GM12872 (cell line): ENCODE measurements at regions not wholly inside any gene's neighbourhood (a gene's known extent, or its start where the extent isn't known, plus 50 kb on each side); places are given as distances from the start of the nearest gene placed in this dataset.

Experiments used
- CTCF ChIP-seq: IDR thresholded peaks from 3 replicates; pipeline ENCODE4 v1.5.1; 2011; ENCODE audit warnings: low read depth, mild to moderate bottlenecking, low read length, moderate library complexity; ENCODE audit not compliant: insufficient read depth

GRCh38 chr6:28764014-28764723 lies 159.6 kb downstream of the TRIM27 start:
- TF ChIP-seq CTCF, result no peak

GRCh38 chr6:28764761-28765282 lies 159.0 kb downstream of the TRIM27 start:
- TF ChIP-seq CTCF, result no peak

GRCh38 chr6:28765978-28766351 lies 157.8 kb downstream of the TRIM27 start:
- no peak for TF ChIP-seq CTCF

- no peak for TF ChIP-seq CTCF
Measured at GRCh38 chr6:28766426-28766825, 157.4 kb downstream of the TRIM27 start.

- no peak for TF ChIP-seq CTCF
Measured at GRCh38 chr6:28767133-28767532, 156.7 kb downstream of the TRIM27 start.

DNA sequence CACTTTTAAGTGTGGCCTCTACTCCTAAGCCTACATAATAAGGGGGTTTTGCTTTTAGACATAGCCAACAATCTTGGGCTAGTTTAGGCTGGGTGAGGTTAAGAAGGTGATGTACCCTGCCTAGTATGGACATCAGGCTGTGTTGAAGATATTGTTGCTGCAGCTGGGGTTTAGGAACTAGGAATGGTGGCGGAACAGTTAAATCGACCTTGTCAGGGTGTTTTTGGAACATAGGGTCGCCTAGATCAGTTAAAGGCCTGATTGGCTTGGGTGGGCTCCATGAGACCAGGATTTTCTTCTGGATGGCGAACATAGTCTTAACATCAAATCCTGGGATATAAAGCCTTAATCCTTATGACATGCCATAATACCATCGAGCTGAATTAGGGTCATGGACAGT lies 156.1 kb downstream of the TRIM27 start:
- TF ChIP-seq CTCF, result no peak

GRCh38 chr6:28768187-28768913 lies 155.4 kb downstream of the TRIM27 start:
- TF ChIP-seq CTCF, result no peak
